Spleen (tissue), 11 donors: ENCODE measurements at regions not wholly inside any gene's neighbourhood (a gene's known extent, or its start where the extent isn't known, plus 50 kb on each side); places are given as distances from the start of the nearest gene placed in this dataset.

Experiments
- DNase-seq: peaks from one replicate; pipeline ENCODE4 v3.0.0-alpha.2; 2020
- H3K27ac ChIP-seq, 8 donors: fragments of 200-600 bp; sonication (generic) in 7 of 8; 1 replicate in 4 of 8; 2 replicates in 4 of 8; pipeline versions ENCODE4 v1.5.0 to v1.8.0; 2016 to 2021; ENCODE audit warnings: inconsistent platforms in 4 of 8, mild to moderate bottlenecking in 4 of 8, moderate library complexity in 1 of 8
- H3K27me3 ChIP-seq, 7 donors: fragments of 200-600 bp; sonication (generic) in 6 of 7; replicated peaks in 1 of 7; 1 replicate in 4 of 7; 2 replicates in 3 of 7; pipeline versions ENCODE4 v1.5.0 to v1.8.0; 2016 to 2021; ENCODE audit warnings: inconsistent platforms in 3 of 7, mild to moderate bottlenecking in 1 of 7
- H3K36me3 ChIP-seq, 6 donors: fragments of 200-600 bp; sonication (generic) in 5 of 6; 1 replicate in 4 of 6; 2 replicates in 2 of 6; pipeline versions ENCODE4 v1.5.0 to v1.8.0; 2016 to 2021; ENCODE audit warnings: inconsistent platforms in 2 of 6
- H3K4me1 ChIP-seq, 6 donors: fragments of 200-600 bp; sonication (generic) in 5 of 6; 1 replicate in 3 of 6; 2 replicates in 3 of 6; pipeline versions ENCODE4 v1.5.0 to v1.8.0; 2016 to 2021; ENCODE audit warnings: inconsistent platforms in 3 of 6
- H3K4me3 ChIP-seq, 8 donors: fragments of 200-600 bp; sonication (generic) in 7 of 8; 1 replicate in 4 of 8; 2 replicates in 4 of 8; pipeline versions ENCODE4 v1.5.0 to v1.8.0; 2016 to 2021; ENCODE audit warnings: inconsistent platforms in 4 of 8, mild to moderate bottlenecking in 4 of 8, moderate library complexity in 2 of 8
- H3K9me3 ChIP-seq, 8 donors: fragments of 200-600 bp; sonication (generic) in 7 of 8; 1 replicate in 4 of 8; 2 replicates in 4 of 8; pipeline versions ENCODE4 v1.5.0 to v1.8.0; 2016 to 2021; ENCODE audit warnings: inconsistent platforms in 4 of 8
- CTCF ChIP-seq, 11 experiments: fragments of 200-600 bp in 7 of 11; fragments of 450-650 bp in 4 of 11; sonication (generic) in 4 of 11; IDR thresholded peaks in 8 of 11; conservative IDR thresholded peaks in 3 of 11; 1 replicate in 7 of 11; 2 replicates in 4 of 11; pipeline versions ENCODE4 v1.4.0 to v1.8.0; 2016 to 2021; ENCODE audit warnings: antibody characterized with exemption in 11 of 11, inconsistent platforms in 4 of 11, mild to moderate bottlenecking in 1 of 11
- POLR2A ChIP-seq, 3 donors: fragments of 450-650 bp; IDR thresholded peaks; one replicate each; pipeline ENCODE4 v1.5.1; 2017; ENCODE audit warnings: antibody characterized with exemption in 3 of 3, mild to moderate bottlenecking in 1 of 3
- POLR2AphosphoS5 ChIP-seq, 3 donors: sonication (generic); formaldehyde crosslinking; IDR thresholded peaks; one replicate each; pipeline ENCODE4 v1.5.1; 2017; ENCODE audit warnings: antibody characterized with exemption in 3 of 3
- WGBS, 5 donors: extraction: QIAGEN DNeasy Blood & Tissue Kit in 3 of 5; methylation state at CpG; one replicate each; pipeline versions ENCODE4 v1.1.5 to v1.1.7; 2013 to 2018; 5-methylcytosine and 5-hydroxymethylcytosine counted together
- intact Hi-C: fragments of 100-400 bp; cut with DNase I; formaldehyde crosslinking; loops from one replicate; pipeline ENCODE4 v1.15.0; 2023; ENCODE audit warnings: low total_unique reads
- donor health status: healthy with polysubstance abuse.
- donor health status: DM: no; HTN: no; CAD: no; lungs with moderate emphysema.
- donor health status: DM: no; HTN: no; CAD: no.
- donor health status: Bipolar disorder and iron deficiency.
- donor health status: healthy.
- donor health status: DM: no; HTN: no; CAD: no.
- donor health status: DM: yes; HTN: yes; CAD: no.

GRCh38 chr5:31095796-31096195 lies 97.7 kb upstream of the CDH6 start:
- intact Hi-C loops = no loop called here
- Histone ChIP-seq H3K27me3 (no peaks in the 10 kb centered on the region), H3K9me3 (peaks cover 0 to 9% (median 0%) of the 10 kb centered on the region in 8 donors), H3K27ac (no peak overlapping the region), H3K36me3 (no peaks in the 10 kb centered on the region), H3K4me3 (no peak overlapping the region), H3K4me1 (no peaks in the 10 kb centered on the region)
- TF ChIP-seq POLR2A (IDR thresholded peaks at IDR 0.05) (no peak), POLR2AphosphoS5 (IDR thresholded peaks at IDR 0.05) (no peak), CTCF (IDR thresholded peaks at IDR 0.05 in 8 of 11, conservative IDR thresholded peaks at IDR 0.05 in 3 of 11) (no peak)
- WGBS, 5 donors = 87 to 98% (median 90%) methylated on average over 1 of the region's 1 CpG
- DNase-seq = no peak

- H3K9me3 ChIP-seq = peaks cover 0 to 9% (median 0%) of the 10 kb centered on the region in 8 donors
- no peaks in the 10 kb centered on the region for H3K36me3 ChIP-seq
- no peaks in the 10 kb centered on the region for H3K27me3 ChIP-seq
- H3K4me3 ChIP-seq = no peak overlapping the region
- WGBS, 5 donors = 85 to 92% (median 90%) methylated on average over 5 of the region's 5 CpGs
- TF ChIP-seq POLR2A (IDR thresholded peaks at IDR 0.05) (no peak), POLR2AphosphoS5 (IDR thresholded peaks at IDR 0.05) (no peak), CTCF (IDR thresholded peaks at IDR 0.05 in 8 of 11, conservative IDR thresholded peaks at IDR 0.05 in 3 of 11) (no peak)
- no peaks in the 10 kb centered on the region for H3K4me1 ChIP-seq
- intact Hi-C loops = no loop called here
- no peak overlapping the region for H3K27ac ChIP-seq
- no peak for DNase-seq
Measured at GRCh38 chr5:31091501-31091900, 102.0 kb upstream of the CDH6 start.

GRCh38 chr5:31090467-31090866 lies 103.0 kb upstream of the CDH6 start:
- Histone ChIP-seq H3K27me3 (no peaks in the 10 kb centered on the region), H3K9me3 (peaks cover 0 to 9% (median 0%) of the 10 kb centered on the region in 8 donors), H3K27ac (no peak overlapping the region), H3K36me3 (no peaks in the 10 kb centered on the region), H3K4me3 (no peak overlapping the region), H3K4me1 (no peaks in the 10 kb centered on the region)
- DNase-seq = no peak
- intact Hi-C loops = no loop called here
- 86 to 94% (median 90%) methylated on average over 3 of the region's 3 CpGs for WGBS, 5 donors
- TF ChIP-seq POLR2A (IDR thresholded peaks at IDR 0.05) (no peak), CTCF (IDR thresholded peaks at IDR 0.05 in 8 of 11, conservative IDR thresholded peaks at IDR 0.05 in 3 of 11) (no peak), POLR2AphosphoS5 (IDR thresholded peaks at IDR 0.05) (no peak)

- WGBS, 5 donors = 52 to 70% (median 65%) methylated on average over 5 of the region's 5 CpGs
- H3K9me3 ChIP-seq = no peaks in the 10 kb centered on the region
- TF ChIP-seq POLR2AphosphoS5 (IDR thresholded peaks at IDR 0.05) (no peak), POLR2A (IDR thresholded peaks at IDR 0.05) (no peak), CTCF (IDR thresholded peaks at IDR 0.05 in 8 of 11, conservative IDR thresholded peaks at IDR 0.05 in 3 of 11) (no peak)
- H3K27me3 ChIP-seq = no peaks in the 10 kb centered on the region
- intact Hi-C loops = no loop called here
- H3K4me3 ChIP-seq = no peak overlapping the region
- no peak for DNase-seq
- no peaks in the 10 kb centered on the region for H3K4me1 ChIP-seq
- no peak overlapping the region for H3K27ac ChIP-seq
- H3K36me3 ChIP-seq = no peaks in the 10 kb centered on the region
Measured at GRCh38 chr5:31086839-31087415, 106.6 kb upstream of the CDH6 start.
